HG03097 (cell line): ENCODE measurements at regions not wholly inside any gene's neighbourhood (a gene's known extent, or its start where the extent isn't known, plus 50 kb on each side); places are given as distances from the start of the nearest gene placed in this dataset.
"Not testable (repeated sequence)": the region's sequence is repeated elsewhere in the genome, so short reads cannot be mapped to it uniquely, and the experiment has no call there.

Experiments
- ATAC-seq: cut with Tn5 transposase; IDR thresholded peaks from one replicate; pipeline ENCODE4 v1.9.1; 2021; ENCODE audit not compliant: unreplicated experiment, low FRiP score

DNA sequence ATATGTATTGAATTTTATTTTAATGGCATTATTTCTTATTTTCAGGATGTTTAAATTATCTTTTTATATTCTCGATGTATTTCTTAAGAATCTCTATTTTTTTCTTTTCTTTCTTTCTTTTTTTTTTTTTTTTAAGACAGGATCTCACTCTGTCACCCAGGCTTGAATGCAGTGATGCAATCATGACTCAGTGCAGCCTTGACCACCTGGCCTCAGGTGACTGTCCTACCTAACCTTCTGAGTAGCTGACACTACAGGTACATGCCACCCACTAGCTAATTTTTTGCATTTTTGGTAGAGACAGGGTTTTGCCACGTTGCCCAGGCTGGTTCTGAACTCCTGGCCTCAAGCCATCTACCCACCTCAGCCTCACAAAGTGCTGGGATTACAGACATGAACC is 143.8 kb upstream of the LAMA2 start:
- ATAC-seq = no peak

DNA sequence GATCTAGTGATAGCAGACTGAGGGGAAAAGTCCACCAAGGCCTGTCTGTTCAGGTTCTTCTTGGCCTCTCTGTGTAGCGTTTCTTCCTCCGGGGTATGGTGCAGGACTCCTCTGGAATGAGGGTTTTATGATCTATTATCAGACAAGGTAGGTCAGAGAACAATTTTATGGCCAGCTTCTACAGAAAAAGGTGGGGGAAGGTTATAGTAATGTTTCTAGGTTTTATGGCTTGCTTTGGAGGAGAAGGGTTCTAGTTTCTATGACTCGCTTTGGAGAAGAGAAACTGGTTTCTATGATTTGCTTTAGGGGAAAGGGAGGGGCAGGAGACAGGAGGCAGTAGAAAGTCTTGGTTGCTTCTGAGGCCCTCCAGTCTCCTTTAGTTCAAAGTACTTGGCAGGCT is 144.8 kb upstream of the LAMA2 start:
- no peak for ATAC-seq

DNA sequence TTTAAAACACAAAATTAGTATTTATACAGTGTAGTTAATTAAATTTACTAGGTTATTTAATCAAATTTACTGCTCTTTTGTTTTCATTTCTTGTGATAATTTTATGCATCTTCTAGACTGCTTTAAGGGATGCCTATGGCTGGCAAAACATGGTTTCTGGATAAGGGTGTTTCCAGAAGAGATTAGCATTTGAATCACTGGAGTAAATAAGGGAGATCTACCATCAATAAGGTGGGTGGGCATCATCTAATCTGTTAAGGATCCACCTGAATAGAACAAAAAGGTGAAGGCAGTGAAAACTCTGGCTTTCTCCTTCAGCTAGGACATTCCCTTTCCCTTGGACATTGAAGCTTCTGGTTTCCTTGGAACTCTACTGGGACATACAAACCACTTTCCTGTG is 146.2 kb upstream of the LAMA2 start:
- no peak for ATAC-seq

DNA sequence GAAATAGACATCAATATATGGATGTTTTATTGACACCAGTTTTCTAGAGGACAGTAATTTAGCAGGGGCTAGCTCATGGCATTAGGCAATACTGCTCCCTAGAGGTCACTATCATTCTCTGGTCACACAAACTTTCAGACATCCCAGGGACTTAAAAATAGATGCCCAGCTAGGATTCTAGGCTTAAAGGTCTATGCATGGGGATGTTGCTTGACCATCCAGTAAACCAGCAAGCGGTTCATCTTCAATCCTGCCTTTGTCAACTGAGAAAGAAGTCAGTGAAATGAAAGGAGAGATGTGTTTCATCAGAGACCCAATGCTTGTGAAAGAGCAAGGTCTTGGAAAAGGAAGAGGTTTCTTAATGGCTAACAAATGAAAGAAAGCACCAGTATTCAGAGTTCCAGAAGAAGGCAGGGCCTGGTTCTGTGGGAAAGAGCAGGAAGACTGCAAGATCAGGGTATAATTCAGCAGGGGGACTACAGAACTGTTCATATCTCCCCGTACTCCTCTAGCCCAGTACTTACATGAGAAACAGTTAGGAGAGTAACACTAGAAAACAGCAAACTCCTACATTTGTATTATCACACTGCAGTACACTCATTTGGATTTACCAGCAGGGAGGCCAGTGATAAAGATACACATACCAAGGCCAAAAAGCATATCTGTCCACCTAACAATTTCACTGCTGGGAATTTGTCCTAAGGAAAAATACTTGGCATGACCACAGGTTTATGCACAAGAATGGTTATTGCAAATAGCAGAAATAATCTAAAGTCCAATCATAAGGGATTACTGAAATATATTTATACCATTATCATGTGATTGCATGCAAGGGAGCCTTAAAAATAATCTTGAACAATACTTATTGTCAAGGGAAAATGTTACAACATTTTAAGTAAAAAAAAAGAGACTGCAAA is 151.4 kb upstream of the LAMA2 start:
- no peak for ATAC-seq

DNA sequence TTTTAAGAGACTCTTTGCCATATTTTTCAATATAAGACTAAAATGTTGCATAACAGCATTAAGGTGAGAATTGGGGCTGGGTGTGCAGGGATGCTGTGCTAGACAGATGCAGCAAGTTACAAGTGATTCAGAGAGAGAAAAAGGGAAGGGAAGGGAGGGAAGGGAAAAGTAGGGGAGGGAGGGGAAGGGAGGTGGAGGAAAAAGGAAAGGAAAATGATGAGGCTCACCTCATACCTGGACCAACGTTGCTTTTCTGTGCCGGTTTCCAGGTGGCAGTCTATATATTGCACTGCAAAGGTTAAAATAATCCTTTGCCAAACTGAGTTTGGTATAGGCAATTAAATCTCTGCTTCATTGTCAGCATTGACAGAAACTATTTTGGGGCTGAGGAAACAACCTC is 155.4 kb upstream of the LAMA2 start:
- no peak for ATAC-seq

DNA sequence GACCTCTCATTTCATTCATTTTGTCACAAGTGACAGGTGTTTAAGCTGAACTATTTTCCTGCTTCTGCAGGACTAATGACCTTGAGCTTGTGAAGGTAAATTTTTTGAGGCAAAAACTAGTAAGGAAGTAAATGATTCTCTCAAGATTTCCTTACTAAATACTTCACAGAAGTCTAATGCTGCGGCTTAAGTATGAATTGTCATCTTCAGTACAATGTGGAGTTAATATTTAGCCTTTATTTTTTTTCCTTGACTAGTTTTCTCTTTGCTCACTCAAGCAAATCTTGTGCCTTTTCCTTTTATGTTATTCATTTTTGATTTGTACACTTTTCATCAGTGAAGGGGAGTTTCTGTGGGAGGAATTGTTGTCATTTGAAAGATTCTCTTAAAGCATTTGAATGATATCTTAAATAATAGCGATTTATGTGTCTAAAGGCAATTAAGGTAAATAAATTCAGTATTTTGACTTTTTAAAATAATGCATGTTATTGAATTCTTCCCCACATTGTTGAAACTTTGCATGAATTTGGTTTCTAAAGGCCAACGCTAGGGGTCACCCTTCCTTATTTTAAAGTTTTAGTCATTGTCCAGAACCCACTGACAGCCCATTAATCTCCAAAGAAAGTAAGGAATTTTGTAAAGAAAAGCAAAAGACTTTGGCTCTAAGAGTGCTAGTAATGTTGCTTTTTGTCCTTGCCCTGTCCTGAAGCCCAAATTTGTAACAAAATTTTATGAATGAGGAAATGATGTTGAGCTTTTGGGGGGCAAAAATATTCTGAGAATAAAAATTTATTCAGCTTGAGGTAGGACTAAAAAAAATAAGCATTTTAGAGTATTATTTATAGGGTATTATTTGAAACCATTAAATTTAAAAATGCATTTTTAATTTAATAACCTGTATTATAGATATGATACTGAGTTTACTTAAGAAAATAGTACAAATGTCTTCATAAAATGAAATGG is 157.4 kb upstream of the LAMA2 start:
- ATAC-seq = no peak

DNA sequence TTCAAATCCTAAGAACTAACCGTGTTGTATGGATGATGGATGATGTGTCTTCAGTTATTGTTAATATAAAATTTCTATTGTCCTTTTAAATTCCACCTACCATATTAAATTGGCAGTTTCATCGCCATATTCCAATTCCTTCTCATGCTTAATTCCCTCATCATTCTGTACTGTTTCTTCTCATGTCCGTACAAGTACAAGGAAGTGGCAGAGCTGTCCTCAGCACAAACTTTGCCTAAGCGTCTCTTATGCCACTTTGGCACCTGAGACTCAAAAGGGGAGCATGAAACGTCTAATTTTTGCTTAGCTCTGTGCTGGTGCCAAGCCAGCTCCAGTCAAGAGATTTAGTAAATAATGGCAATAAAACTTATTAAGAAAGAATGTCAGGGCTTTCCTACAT is 158.2 kb upstream of the LAMA2 start:
- no peak for ATAC-seq

DNA sequence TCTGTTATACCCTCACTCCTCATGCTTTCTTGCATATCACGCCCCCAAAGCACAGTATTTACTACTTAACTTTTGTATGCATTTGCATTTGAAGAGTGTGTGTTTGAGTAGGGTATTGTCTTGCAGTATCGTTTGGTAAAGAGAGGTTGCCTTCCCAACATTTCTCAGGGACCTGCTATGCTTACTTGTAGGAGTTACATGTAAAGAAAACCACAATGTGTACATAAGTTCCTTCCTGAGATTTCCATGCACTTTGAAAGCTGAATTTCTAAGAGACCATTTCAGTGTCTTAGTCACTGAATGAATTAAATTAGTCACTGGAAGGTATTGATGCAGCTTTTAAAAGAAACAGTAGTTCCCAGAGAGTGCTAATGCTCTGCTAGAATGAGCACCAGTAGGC is 159.3 kb upstream of the LAMA2 start:
- no peak for ATAC-seq

DNA sequence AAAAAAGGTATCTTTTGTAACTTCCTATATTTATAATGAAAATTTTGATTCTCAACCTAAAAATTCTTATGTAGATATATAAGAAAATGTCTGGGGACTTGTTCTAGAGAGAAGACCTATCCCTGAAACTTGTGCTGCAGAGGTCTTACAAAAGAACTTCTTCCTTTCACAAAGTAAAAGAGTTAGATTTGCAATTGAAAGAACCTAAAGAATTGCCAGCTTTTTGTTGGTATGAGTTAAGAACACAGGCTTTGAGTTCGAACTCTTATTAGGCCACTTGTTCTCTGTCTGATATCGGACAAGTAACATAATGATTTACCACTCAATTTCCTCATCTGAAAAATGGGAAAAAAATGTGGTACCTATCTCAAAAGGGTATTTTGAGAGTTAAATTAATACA is 162.0 kb upstream of the LAMA2 start:
- no peak for ATAC-seq

DNA sequence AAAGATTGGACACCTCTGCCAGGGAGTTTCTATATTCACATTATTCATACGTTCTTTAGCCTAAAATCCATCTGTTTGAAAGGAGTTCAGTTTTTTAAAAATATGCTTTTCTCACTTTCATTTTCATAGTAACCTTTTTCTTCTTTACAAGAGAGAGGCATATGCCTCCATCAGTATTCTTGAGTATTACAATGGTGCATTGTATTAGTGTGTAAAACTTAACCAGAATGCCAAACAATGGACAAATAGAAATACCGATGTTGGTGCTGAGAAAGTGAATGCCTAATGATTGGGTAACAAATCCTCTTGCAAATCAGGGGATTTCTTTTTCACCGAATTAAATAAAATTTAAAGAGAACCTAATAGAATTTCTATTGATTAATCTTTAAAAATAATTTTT is 163.2 kb upstream of the LAMA2 start:
- no peak for ATAC-seq

DNA sequence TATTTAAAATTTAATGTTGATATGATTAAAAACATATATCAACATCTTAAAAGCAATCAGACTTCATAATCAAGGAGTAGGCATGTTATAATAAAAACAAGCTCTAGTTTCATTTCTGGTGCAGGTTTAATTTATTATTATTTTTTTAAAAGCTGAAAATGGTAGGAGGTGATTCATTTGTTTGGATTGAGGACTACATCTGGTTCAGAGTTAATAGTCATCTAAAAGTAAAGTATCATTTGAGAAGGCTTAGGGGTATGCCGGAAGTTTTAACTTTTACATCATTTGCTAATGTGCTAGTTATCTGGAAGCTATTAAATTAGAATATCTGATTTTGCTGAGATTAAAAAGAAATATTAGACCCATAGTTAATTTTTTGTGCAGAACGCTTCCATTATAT is 169.5 kb upstream of the LAMA2 start:
- no peak for ATAC-seq

DNA sequence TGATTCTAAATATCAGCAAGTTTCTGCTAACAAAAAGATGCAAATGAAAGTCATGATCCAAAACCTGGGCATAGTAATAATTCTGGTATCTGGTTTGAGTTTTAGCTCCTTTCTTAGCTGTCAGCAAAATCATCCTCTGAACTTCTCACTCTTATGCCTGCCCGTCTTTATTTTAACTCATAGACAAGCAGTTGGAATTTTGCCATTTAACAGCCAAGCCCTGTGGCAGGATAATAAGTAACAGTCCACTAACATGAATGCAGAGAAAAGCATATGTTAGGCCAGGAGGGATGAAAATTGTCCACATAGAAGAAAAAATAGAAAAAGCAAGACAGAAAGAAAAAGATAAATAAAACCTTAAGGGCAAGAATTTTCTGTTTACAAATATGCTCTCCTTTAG is 170.0 kb upstream of the LAMA2 start:
- ATAC-seq = no peak

DNA sequence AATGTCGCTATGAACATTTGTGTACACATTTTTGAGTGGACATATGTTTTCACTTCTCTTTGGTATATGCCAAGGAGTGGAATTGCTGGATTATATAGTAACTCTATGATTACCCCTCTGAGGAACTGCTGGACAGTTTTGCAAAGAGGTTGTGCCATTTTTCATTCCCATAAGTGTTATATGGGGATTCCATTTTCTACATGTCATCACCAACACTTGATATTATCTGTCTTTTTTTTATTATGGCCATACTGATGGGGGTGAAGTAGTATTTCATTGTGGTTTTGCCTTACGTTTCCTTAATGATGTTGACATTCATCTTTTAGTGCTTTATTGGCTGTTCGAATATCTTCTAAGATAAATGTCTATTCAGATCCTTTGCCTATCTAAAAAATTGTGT is 171.8 kb upstream of the LAMA2 start:
- ATAC-seq = no peak

DNA sequence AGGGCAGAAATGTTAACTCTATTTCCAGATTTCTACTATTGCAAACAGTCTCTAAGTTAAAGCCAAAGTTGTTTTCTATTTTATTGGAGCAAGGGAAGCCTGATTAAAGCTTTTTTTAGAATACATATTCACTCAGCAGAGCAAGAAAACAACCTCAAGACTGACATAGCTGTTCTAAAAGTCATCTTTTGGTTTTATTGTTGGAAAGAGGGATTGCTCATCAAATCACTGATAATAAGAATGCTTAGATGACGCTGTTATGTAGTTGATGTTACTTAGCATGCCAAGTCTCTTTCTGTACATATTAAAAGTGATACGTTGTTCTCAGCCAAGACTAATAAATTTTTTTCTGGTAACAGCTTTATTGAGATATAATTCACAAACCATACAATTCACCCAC is 172.6 kb upstream of the LAMA2 start:
- ATAC-seq = no peak

DNA sequence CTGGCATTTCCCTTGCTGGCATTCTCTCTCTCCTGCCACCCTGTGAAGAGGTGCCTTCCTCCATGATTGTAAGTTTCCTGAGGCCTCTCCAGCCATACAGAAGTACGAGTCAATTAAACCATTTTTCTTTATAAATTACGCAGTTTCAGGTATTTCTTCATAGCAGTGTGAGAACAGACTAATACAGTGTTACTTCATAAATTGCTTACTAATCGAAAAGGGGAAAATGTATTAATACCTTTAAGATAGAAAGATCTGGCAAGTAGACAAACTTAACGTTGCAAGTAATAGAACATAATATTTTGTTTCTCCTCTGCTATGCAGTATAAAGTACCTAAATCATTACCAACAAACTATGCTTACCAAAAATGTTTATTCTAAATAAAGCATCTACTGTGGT is 178.3 kb upstream of the LAMA2 start:
- ATAC-seq = no peak

DNA sequence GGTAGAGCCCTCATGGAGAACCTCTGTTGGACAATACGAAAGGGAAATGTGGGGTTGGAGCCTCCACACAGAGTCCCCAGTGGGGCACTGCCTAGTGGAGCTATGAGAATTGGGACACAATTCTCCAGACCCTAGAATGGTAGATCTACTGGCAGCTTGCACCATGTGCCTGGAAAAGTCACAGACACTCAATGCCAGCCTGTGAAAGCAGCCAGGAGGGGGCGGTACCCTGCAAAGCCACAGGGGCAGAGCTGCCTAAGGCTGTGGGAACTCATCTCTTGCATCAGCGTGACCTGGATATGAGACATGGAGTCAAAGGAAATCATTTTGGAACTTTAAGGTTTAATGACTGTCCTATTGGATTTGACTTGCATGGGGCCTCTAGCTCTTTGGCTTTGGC is 179.1 kb upstream of the LAMA2 start:
- ATAC-seq = not testable (repeated sequence)

DNA sequence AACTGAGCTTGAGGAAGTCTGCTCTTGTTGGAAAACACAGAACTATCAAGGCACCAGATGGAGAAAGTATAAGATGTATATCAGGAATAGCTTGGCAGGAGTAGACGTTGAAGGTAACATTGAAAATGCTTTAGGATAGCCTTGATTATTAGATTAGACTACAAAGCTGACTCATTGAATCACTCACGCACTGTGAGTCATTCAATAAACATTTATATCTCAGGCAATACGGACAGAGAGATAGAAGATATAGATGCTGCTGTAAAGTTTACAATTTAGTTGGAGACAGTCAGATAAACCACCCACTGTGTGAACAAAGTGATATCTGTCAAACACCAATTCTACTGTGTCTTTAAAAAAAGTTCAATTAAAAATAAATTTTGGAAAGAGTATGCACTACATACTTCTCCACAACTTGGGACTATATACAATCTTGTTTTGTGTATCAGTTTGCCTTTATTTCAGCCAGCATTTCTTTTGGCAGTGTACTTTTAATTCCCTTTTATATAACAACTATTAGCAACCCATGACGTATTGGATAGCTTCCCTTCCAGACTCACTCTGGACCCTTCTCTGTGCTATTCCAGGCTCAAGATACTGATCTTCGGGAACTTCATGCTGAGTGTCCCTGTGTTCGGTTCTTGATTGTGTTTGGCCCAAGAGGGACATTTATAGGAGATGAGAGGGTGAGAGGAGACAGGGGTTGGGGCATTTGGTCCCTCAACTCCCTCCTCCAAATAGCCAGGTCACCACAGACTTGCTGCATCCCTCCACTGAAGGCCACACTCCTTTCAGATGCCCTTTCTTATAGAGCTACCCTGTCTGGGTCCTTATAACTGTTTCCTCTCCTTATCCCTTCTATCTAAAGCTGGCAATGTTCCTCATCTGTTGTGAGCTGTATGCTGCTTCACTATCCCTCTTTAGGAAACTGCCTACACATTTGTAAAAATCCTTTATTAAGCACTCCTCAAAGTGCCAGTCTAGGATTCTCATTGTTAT is 176.6 kb upstream of the PTPRK start:
- ATAC-seq = no peak

DNA sequence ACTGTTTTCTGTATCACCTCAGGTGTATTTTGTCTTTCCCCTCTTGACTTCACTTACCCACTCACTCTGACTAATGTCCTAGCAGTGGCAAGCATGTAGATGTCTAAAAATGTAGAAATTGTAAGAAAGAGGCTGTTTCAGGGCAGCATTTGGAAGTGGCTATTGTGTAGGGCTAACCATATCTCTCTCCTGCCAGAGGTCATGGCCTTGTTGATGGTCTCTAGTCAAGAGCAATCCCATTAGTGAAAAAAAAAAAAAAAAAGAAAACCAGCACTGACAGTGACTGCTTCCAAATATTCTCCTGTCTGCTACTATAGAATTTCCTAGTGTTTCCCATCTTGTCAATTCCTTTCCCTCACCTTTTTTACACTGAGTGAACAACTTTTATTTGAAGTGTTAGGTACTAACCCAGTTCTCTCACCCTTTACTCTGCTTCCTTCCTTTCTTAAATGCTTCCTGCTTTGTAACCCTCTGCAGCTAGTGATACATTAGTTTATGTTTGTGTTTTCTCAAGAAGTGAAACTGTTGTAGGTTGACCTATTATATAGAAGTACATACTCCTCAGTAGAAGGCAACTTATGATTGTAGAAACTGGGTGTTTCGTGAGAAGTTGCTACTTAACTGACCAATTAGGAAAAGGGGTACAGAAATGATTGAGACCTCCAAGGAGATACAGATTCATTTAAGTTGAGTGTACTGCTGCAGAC is 174.1 kb upstream of the PTPRK start:
- peak; percentile 95 for ATAC-seq

DNA sequence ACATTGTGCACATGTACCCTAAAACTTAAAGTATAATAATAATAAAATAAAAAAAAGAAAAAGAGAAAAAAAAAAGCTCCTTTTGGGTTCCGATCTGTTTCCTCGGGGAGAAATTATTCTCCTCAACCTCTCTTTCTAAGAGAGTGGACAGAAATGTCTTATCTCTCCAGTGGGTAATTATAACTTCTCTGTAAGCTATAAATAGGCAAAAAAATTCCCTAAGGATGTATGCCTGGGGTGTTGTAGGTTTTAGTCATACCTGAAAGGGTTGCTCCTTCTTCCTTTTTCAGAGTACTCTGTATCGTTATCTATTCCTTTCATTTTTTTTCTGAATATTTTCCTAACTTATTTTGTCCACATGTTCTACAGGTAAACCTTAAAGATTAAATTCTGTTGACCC is 169.7 kb upstream of the PTPRK start:
- no peak for ATAC-seq

DNA sequence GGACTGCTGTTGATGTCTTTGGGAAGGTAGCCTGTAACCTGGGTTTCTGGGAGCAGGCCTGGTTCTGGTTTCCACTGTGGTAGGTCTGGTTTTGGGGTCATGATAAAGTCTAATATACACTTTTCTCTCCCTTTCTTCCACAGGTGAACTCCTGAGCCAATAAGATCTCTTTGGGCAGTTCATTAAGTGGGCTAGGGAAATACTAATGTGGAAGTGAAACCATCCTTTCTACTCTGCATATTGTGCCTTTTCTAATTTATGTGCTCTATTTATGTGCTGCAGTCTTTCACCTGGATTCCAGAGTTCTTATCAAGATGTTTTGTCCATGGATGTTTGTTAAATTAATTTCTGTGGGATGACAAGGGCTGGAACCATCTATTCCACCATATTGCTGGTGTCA is 165.7 kb upstream of the PTPRK start:
- ATAC-seq = no peak
